GM18502 (cell line): ENCODE measurements at regions not wholly inside any gene's neighbourhood (a gene's known extent, or its start where the extent isn't known, plus 50 kb on each side); places are given as distances from the start of the nearest gene placed in this dataset.

Experiments
- ATAC-seq: cut with Tn5 transposase; IDR thresholded peaks from one replicate; pipeline ENCODE4 v1.9.1; 2021; ENCODE audit warnings: mild to moderate bottlenecking; ENCODE audit not compliant: unreplicated experiment, poor library complexity

DNA sequence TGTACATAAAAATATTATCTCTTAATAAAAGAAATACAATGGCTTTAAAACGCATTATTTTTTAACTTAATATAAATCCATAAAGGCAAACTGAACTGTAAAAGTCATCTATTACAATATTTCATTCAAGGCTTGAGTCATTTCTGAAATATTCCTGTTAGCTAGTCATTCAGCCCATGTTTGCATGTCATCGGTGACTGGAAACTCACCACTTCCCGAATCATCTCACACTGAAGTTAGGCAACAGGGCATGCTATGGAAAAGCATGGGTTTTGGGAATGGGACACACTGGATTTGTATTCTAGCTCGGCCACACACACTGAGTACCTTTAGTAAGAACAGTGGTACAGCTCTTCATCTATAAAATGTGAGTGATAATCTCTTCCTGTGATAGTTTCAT, 691.1 kb upstream of the C9orf72 start:
- ATAC-seq = no peak

DNA sequence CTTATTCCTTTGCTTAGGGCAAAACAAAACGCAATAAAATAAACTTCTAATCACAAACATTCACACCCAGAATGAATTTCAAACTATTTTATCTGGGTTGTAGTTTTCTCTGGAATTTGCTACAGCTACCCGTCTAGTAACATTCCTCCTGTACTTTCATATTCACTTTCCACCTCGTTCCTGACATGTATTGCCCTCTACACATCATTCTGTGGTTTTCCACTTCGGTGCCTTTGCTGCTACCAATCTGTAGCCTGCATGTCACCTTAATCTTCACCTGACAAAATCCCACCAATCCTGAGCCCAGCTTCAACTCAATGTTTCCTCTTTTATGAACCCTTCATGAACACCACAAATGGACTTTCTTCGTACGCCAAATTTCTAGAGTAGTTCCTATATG, 694.1 kb upstream of the C9orf72 start:
- no peak for ATAC-seq

DNA sequence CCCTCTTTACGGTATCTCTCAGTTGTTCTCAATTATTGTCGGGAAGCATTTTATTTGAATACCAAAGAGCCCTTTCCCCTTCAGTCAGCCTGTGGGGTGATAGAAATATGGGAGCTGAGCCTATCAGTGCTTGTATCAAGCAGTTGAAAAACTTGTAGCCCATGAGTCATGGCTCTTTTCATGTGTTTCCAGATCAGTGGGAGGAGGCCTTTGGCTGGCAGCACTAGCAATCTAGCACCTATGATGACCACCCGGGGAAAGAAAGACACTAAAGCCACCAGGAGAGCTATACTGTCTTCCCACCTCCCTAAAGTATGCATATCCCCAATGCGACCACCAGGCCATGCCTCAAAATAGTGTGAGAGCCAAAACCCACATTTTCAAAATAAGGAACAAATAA, 696.9 kb upstream of the C9orf72 start:
- no peak for ATAC-seq

DNA sequence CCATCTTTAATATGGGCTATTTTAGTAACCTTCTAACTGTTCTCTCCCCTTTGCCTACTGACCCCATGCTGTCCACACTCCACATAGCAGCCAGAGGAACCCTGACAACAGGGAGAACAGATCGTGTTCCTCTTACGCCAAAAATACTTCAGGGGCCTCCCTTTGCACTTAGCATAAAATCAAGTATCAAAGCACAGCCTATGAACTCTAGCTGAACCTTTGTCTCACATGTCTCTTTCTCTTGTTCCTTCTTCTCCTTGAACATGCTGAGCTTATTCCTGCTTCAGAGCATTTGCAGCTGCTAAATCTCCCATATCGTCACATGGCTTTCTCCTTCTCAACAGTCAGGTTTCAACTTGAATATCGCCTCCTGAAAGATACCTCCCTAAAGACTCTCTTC, 698.8 kb upstream of the C9orf72 start:
- ATAC-seq = no peak

DNA sequence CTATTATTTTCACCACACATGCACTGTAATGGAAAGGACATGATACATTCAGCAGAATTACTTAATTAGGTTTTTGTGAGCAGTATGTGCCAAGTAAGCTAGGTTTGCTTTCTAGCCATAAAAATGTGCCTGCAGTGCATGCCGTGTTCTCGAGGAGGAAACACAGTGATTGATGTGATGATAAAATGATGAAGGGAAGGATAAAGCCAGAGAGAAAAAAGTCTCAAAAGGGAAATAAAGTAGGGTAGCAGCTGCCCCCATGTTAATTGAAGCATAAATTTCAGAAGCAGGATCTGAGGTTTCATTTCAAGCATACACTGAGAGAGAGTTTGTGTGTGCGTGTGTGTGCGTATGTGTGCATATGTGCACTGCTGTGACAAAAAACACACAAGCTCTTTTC, 714.2 kb upstream of the C9orf72 start:
- no peak for ATAC-seq

DNA sequence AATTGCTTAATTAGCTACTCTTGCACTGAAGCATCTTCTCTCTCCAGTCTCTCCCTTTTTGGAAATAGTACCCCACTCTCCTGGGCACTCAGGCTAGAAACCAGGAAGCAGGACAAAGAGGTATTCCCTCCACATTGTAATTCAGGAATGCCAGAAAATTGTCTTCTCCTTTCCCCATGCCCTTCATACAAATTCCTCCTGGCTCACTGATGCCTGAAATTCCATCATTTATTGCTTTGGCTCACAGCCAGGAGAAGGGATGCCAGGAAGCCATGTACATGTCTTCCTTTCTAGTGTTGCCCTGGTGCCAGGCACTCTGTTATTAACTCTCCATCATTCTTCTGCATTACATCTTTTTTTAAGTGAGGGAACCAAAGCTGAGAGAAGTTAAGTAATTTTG, 716.5 kb upstream of the C9orf72 start:
- ATAC-seq = no peak

DNA sequence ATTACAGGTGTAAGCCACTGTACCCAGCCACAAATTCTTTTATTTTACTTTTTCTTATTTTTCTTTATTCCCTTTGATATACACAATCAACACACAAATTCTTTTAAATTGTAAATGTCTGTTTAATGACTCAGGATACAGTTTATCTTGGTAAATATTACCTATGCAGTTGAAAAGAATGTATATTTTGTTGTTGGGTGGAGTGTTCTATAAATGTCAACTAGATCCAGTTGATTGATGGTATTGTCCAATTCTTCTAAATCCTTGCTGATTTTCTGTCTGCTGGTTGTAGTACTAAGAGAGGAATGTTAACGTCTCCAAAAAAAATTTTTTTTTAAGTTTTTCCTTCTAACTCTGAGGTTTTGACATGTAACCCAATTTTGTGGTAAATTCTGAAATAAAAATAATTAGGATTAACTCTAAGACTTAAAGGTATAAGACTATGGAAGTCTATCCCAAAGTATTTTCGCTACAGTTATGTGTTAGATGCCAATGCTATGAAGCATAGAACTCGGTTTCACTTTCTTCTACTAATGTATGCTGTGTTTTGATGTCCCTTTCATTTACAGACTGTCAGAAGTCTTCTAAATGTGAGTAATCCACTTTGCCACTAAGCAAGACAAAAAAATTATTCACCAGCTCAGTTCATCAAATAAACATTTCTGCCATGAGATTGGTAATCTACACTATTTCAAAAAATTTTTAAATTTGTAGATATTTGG, 720.2 kb upstream of the C9orf72 start:
- no peak for ATAC-seq

DNA sequence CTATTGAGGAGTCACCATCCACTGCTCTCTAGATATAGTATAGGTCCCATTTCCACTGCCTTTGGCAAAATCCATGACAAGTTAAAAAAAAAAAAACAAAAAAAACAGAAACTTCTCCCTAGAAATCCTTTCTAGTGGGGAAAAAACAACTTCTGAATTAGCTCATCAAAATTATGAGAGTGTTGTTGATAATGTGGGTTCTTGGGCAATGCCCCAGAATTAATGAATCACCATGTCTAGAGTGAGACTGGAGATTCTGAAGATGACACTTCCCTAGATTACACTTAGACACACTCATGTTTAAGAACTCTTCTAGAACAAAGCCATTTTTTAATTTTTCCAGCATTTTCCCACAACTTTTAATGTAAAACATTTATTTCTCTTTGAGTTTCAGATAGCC, 728.0 kb upstream of the C9orf72 start:
- no peak for ATAC-seq

DNA sequence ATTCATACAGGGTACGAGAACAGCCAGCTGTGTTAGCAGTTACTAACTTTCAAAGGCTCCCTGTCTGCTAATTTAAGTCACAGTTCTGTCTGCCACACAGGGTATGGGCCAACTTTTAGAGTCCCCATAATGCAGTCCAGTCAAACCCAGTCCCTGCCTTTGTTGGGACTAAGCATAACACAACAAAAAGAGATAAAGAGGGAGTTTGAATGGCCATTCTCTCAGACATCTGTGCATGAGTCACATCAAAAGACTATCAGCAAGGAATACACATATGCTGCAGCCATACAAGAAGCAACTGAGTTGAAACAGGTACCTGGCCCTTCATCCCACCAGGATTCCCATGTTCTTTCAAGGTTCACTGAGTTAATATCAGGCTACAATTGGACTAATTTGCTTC, 744.5 kb upstream of the C9orf72 start:
- no peak for ATAC-seq

DNA sequence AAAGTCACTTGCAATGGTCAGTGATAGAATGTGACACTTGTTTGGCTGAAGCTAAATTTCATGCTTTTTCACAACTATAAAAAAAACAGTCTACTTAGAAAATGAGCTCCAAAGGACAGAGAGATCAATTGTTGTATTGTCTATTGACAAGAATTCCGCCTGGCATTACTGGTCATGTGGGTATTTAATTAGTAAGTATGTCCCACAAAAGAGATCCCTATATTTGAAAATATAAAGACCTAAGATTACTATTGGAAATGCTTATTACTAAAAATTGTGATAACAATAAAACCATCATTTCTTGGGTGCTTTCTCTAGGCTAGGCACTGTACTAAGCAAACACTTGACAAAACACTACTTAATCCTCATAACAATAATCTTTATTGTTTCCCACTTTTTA, 745.2 kb upstream of the C9orf72 start:
- ATAC-seq = no peak

DNA sequence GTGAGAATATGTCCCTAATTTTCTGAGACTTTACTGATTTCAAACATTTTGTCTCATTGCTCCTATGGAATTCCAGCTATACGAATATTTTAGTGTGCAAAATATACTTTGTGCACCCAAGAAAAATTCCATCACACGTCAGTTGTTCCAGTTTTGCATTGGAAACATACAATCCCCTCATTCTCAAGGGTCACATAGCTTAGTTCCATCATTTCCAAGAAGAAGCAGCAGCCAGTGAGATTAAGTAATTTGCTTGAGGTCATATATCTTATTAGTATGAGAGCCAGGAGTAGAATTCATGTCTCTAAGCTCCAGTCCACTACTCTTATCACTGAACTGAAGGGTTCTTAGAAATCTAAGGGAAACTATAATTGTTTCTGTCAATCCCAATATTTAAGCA, 746.7 kb upstream of the C9orf72 start:
- ATAC-seq = no peak

DNA sequence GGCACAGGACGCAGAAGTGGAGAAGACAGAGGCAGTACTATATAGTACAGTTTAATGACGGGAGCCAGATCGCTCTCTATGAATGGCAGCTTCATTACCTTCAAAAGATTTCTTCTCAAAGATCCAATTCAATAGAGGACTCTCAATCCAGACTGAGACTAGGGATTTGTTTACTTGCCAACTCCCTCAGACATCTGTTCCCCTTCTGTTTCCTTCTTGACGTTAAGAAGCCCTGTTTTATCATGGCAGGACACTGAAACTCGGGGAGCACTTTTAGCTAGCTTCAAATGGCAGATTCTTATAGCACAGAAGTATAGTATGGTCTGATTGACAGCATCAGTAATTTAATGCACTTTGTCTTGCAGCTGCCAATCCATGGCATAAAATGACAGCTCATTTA, 747.3 kb upstream of the C9orf72 start:
- ATAC-seq = no peak

DNA sequence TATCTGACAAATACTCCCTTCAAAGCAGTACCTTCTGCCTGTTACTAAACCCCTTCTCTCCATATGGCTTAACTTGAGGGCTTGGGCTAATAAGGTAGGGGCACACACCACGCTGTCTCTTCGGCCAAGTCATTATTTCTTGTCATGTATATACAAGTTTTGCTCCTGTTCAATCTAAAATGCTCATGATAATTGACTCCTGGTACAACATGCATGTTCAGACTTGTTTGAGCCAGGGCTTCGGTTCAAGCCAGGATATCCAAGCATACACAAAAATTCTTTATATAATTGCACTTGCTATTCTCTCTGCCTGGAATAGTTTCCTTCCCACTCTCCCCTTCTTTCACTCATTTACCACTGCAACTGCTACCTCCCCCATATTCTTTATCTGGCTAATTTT, 756.0 kb upstream of the C9orf72 start:
- no peak for ATAC-seq

DNA sequence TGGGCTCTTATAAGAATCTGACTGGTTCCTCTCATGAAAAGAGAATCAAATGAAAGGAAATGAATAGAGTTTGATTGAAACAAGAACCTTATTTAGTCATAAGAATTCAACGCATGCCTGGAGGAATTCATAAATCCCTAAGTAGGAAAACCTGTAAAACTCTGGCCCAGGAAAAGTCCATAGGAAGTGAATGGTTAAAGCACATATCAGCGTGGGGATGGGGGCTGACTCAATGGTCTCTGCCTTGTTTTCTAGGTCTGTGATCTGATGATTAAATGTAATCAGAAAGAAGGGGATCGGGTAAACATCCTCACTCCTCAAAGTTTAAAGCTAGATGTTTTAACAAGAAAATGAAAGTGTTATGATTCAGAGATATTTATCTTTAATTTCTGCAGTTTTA, 759.4 kb upstream of the C9orf72 start:
- no peak for ATAC-seq

DNA sequence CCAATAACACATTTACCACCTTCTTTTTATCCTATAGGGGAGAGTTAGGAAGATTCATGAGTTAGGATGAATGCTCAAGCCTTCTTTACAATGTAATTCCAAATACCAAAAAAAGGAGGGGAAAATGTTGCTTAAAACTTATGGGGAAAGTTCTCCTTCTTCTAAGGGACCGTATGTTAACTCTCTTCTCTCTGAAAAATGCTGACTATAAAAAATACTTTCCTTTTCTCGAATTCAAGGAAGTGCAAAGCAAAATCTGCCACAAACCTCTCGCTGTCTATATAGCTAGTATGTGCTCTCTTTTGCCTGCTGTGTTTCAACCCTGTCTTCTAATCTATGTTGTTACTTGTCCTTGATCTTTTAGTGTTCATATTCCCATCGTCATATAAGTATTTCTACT, 768.6 kb upstream of the C9orf72 start:
- no peak for ATAC-seq

DNA sequence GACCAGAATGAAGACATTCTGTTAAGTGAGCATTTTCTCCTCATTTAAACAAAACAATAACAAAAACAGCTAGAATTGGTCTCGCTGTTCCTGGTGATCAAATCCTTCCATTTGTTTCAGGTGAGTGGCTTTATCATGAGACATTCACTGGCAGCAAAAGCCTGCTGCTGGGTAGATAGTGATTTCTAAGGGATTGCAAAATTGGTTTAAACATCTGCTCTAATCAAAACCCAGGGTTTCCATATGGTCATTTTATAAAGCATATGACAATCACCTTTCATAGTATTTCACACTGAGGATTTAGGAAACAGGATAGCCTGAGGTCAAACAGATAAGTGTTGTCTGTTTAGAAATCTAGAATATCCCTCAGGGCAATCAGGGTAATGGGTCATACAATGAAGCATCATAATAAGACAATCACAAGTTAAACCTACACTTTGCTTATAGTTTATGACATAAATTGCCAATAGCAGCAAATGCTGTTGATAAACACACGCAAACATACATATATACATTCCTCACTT, 769.6 kb upstream of the C9orf72 start:
- no peak for ATAC-seq

DNA sequence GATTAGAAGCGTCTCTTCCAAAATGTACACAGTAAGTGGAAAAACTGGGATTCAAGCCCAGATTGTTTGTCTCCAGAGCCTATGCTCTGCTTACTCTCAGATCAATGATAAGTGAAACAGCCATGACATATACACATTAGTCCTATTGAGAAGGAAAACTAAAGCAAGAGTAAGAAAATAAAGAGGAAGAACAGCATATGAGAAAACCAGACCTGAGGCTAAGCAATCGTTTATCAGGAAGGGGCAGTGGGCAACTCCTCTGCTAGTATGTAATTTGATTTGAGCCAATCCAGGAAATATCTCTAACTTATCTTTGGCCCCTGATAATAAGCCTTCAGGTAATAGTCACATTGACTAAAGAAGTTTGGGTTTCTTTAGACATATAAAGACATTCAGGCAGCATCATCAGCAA, 789.9 kb upstream of the C9orf72 start:
- no peak for ATAC-seq

DNA sequence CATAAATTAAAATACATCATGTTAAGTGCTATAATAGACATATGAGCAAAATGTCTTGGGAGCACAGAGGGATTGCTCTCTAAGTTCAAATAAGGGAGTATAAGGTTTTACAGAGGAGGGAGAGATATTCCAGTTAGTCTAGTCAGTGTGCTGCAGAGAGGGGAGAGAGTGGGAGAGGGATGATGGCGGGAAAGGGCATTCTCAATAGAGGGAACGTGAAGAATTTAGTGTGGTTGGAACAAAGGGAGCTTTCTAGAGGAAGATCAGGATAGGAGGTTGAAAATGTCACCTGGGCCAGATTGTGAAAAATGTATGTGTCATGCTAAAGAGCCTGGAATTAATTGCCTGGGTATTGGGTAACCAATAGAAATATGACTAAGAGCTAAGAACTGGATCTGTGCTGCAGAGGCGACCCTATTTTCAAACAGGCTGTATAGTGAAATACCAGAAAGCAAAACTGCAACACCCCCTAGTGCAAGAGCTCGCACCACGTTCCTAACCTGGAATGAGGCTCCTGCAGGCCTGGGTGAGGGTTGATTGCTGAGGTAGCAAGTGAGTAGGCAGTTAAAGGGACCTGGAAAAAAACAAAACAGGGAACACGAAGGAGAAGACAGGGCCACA, 791.8 kb upstream of the C9orf72 start:
- ATAC-seq = no peak

DNA sequence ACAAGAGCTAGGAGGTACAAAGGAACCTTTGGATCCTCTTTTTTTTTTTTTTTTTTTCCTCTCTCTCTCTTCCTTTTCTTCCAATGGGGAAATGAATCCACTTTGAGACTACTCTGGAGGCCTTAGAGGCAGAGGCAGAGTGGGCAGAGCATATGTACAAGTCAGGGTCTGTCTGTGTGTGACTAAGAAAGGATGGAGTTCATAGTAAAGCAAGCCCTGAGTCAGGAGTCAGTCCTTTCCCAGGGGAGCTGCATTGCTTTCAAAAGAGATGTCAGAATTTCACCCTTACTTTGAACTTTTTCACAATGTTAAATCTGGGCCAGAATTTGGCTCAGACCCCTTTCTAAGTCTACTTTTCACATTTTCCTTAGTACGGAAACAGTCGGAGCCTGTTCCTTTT, 792.4 kb upstream of the C9orf72 start:
- ATAC-seq = no peak

DNA sequence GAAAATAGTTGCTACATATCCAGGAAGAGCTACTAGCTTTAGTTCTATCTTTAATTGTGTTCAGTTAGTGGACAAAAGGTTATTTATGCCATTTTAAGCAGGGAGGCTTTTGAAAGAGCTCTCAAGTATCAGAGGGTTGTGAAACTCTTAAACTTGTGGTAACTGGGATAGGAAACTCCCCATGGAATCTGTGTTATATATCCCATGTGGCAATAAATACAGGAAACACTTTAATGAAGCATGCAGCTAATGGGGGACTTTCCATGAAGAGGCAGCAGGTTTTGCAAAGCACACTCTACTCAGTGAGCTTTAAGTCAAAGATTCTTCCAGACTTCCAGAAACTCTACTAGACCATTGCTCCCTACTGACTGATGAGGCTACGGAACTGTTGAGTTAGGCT, 805.0 kb upstream of the C9orf72 start:
- no peak for ATAC-seq

DNA sequence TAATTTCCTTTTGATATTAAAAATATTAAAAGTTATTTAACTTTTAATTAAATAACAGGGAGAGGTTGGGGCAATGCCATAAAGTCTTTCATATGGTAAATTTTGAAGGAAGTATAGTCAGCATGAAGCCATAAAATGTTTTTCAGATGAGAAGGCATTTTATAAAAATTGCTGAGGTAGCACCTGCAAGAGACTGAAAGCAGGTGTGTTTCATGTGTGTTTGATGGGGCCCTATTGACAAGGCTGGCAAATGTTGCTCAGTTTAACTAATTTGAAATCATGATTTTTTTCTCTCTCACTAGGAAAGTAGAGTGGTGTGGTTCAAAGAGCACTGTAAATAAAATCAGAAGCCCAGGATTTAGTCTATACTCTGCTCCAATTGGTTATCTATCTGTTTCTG, 805.8 kb upstream of the C9orf72 start:
- ATAC-seq = no peak

DNA sequence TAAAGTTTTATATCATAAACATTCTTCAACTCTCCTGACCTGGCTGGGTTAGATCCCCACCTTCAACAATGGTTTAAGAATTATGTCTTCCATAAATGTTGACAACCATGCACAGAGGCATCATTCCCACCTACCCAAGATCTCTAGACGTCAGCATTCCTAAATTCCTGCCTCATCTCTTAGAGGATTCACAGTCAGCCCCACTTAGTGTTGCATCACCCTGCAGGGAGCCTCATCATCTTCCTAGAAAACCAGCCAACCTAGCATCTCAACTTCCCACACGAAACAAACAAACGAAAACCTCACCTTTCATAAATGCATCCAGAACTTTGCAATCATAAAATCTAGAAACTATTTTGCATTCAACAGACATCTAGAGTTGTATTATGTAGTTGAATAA, 816.1 kb upstream of the C9orf72 start:
- ATAC-seq = no peak
